IMR-90 (cell line): ENCODE measurements at regions not wholly inside any gene's neighbourhood (a gene's known extent, or its start where the extent isn't known, plus 50 kb on each side); places are given as distances from the start of the nearest gene placed in this dataset.

Experiments used
- ATAC-seq: fragments of 200-7000 bp; cut with Tn5 transposase; 2 replicates; pipeline ENCODE4 v1.9.1; 2020; ENCODE audit warnings: low read depth, mild to moderate bottlenecking, moderate library complexity
- BruUV-seq: library from RNA; stranded (reverse); fragments of 400-500 nt; replicated peaks from 2 replicates; lab custom pipeline; 2021; lab: Mats Ljungman, UMichigan
- CTCF ChIA-PET: fragments of 300-600 bp; formaldehyde crosslinking; extraction: SDS; loops from one replicate; lab custom pipeline; 2021; ENCODE audit warnings: antibody characterized with exemption; lab: Yijun Ruan, JAX
- POLR2A ChIA-PET: fragments of 300-600 bp; sonication (Branson Sonifier 250); formaldehyde crosslinking; loops from one replicate; lab custom pipeline; 2022; ENCODE audit warnings: antibody characterized with exemption; ENCODE audit not compliant: unreplicated experiment; lab: Charles Lee
- DNase-seq: peaks from one replicate; pipeline ENCODE4 v3.0.0; 2013
- H2AFZ ChIP-seq: replicated peaks from 2 replicates; pipeline ENCODE3; 2013; ENCODE audit warnings: low read length, mild to moderate bottlenecking; ENCODE audit not compliant: poor library complexity
- H2AK5ac ChIP-seq: 2 replicates; pipeline ENCODE4 v1.6.1; 2013; ENCODE audit warnings: low read depth, low read length, inconsistent platforms
- H2AK9ac ChIP-seq: replicated peaks from 2 replicates; pipeline ENCODE3; 2013; ENCODE audit warnings: mild to moderate bottlenecking, low read depth, low read length, moderate library complexity; ENCODE audit not compliant: poor library complexity
- H2BK120ac ChIP-seq: 2 replicates; pipeline ENCODE4 v1.6.1; 2013; ENCODE audit warnings: low read depth, low read length, inconsistent platforms
- H2BK15ac ChIP-seq: 3 replicates; pipeline ENCODE4 v1.6.1; 2013; ENCODE audit warnings: low read depth, low read length, inconsistent platforms
- H2BK20ac ChIP-seq: 2 replicates; pipeline ENCODE4 v1.6.1; 2013; ENCODE audit warnings: low read depth, mild to moderate bottlenecking, inconsistent platforms, low read length, moderate library complexity
- H2BK5ac ChIP-seq: 2 replicates; pipeline ENCODE4 v1.6.1; 2013; ENCODE audit warnings: mild to moderate bottlenecking, low read depth, low read length, inconsistent platforms; ENCODE audit not compliant: poor library complexity, severe bottlenecking
- H3K14ac ChIP-seq: replicated peaks from 2 replicates; pipeline ENCODE4 v1.6.1; 2013; ENCODE audit warnings: low read depth, low read length, inconsistent platforms
- H3K18ac ChIP-seq: 2 replicates; pipeline ENCODE4 v1.6.1; 2013; ENCODE audit warnings: low read depth, low read length, control low read depth
- H3K23ac ChIP-seq: 2 replicates; pipeline ENCODE4 v1.6.1; 2013; ENCODE audit warnings: low read depth, low read length, inconsistent platforms
- H3K27ac ChIP-seq: 2 replicates; pipeline ENCODE4 v1.5.1; 2013; ENCODE audit warnings: mild to moderate bottlenecking, control low read depth, low read length; ENCODE audit not compliant: insufficient read depth
- H3K27me3 ChIP-seq: 2 replicates; pipeline ENCODE4 v1.6.1; 2013; ENCODE audit warnings: low read length; ENCODE audit not compliant: control insufficient read depth, insufficient read depth
- H3K36me3 ChIP-seq: 2 replicates; pipeline ENCODE4 v1.6.1; 2013; ENCODE audit warnings: low read length, mixed read lengths; ENCODE audit not compliant: control insufficient read depth, insufficient read depth
- H3K4ac ChIP-seq: 2 replicates; pipeline ENCODE4 v1.6.1; 2013; ENCODE audit warnings: low read depth, low read length, inconsistent platforms
- H3K4me1 ChIP-seq: 2 replicates; pipeline ENCODE4 v1.6.1; 2013; ENCODE audit warnings: low read length, mixed read lengths; ENCODE audit not compliant: control insufficient read depth, insufficient read depth
- H3K4me2 ChIP-seq: 2 replicates; pipeline ENCODE4 v1.6.1; 2013; ENCODE audit warnings: low read depth, mild to moderate bottlenecking, control low read depth, low read length, moderate library complexity
- H3K4me3 ChIP-seq: 2 replicates; pipeline ENCODE4 v1.5.1; 2013; ENCODE audit warnings: low read depth, mild to moderate bottlenecking, control low read depth, low read length, moderate library complexity; ENCODE audit not compliant: insufficient read depth
- H3K56ac ChIP-seq: 2 replicates; pipeline ENCODE4 v1.6.1; 2013; ENCODE audit warnings: low read length, inconsistent platforms; ENCODE audit not compliant: insufficient read depth; ENCODE audit errors: extremely low read depth
- H3K79me1 ChIP-seq, 2 experiments: 2 replicates each; pipeline ENCODE4 v1.6.1; 2013; ENCODE audit warnings: low read length in 2 of 2, inconsistent platforms in 1 of 2, low read depth in 1 of 2
- H3K9ac ChIP-seq: 2 replicates; pipeline ENCODE4 v1.6.1; 2013; ENCODE audit warnings: low read depth, low read length, control low read depth
- H3K9me1 ChIP-seq: 2 replicates; pipeline ENCODE4 v1.6.1; 2013; ENCODE audit warnings: low read length, inconsistent platforms; ENCODE audit not compliant: insufficient read depth
- H3K9me3 ChIP-seq: 2 replicates; pipeline ENCODE4 v1.6.1; 2013; ENCODE audit warnings: low read length; ENCODE audit not compliant: control insufficient read depth, insufficient read depth
- H4K20me1 ChIP-seq: 2 replicates; pipeline ENCODE4 v1.6.1; 2013; ENCODE audit warnings: low read length, inconsistent platforms; ENCODE audit not compliant: insufficient read depth
- H4K5ac ChIP-seq: 2 replicates; pipeline ENCODE4 v1.6.1; 2013; ENCODE audit warnings: mild to moderate bottlenecking, low read depth, low read length, control low read depth
- H4K8ac ChIP-seq, 2 experiments: 2 replicates each; pipeline ENCODE4 v1.6.1; 2013; ENCODE audit warnings: low read depth in 2 of 2, low read length in 2 of 2, control low read depth in 1 of 2, inconsistent platforms in 1 of 2
- H4K91ac ChIP-seq: 2 replicates; pipeline ENCODE4 v1.6.1; 2013; ENCODE audit warnings: low read depth, low read length, inconsistent platforms; ENCODE audit not compliant: insufficient read depth
- CEBPB ChIP-seq: IDR thresholded peaks from 2 replicates; pipeline ENCODE4 v1.6.1; 2012; ENCODE audit warnings: low read depth, low read length, improper control_type of control experiment
- CHD1 ChIP-seq: IDR thresholded peaks from 2 replicates; pipeline ENCODE4 v1.6.1; 2012; ENCODE audit warnings: low read depth, low read length, improper control_type of control experiment
- FOS ChIP-seq: fragments of 150-350 bp; IDR thresholded peaks from 2 replicates; pipeline ENCODE4 v1.6.1; 2016; ENCODE audit warnings: low read depth, low read length
- MAZ ChIP-seq: IDR thresholded peaks from 2 replicates; pipeline ENCODE4 v1.6.1; 2012; ENCODE audit warnings: low read depth, mild to moderate bottlenecking, low read length, improper control_type of control experiment, moderate library complexity, borderline replicate concordance
- NFE2L2 ChIP-seq: fragments of 150-350 bp; IDR thresholded peaks from 2 replicates; pipeline ENCODE4 v1.6.1; 2016; ENCODE audit warnings: low read depth, mild to moderate bottlenecking, low read length
- RAD21 ChIP-seq: IDR thresholded peaks from 2 replicates; pipeline ENCODE4 v1.6.1; 2012; ENCODE audit warnings: low read length, improper control_type of control experiment
- RFX5 ChIP-seq: IDR thresholded peaks from 2 replicates; pipeline ENCODE4 v1.8.0; 2012; ENCODE audit warnings: low read depth, mild to moderate bottlenecking, low read length, moderate library complexity
- SMC3 ChIP-seq: fragments of 150-350 bp; IDR thresholded peaks from 2 replicates; pipeline ENCODE4 v1.6.1; 2016; ENCODE audit warnings: low read depth, mild to moderate bottlenecking, antibody characterized with exemption, low read length, moderate library complexity
- WGBS, 2 experiments: methylation state at CpG; one replicate each; pipeline versions ENCODE4 v1.1.5 to v1.1.7; 2013; ENCODE audit warnings: missing lambda C conversion rate in 2 of 2; ENCODE audit not compliant: insufficient read length in 1 of 2; ENCODE audit errors: extremely low coverage in 2 of 2; 5-methylcytosine and 5-hydroxymethylcytosine counted together
- dilution Hi-C: fragments of 300-500 bp; cut with HindIII; formaldehyde crosslinking; loops from one replicate; pipeline ENCODE4 v1.14.3; 2018; ENCODE audit warnings: low sequenced_read_pairs; ENCODE audit not compliant: unreplicated experiment
- in situ Hi-C: fragments of 300-500 bp; cut with MboI; formaldehyde crosslinking; loops from 3 replicates; pipeline ENCODE4 v1.14.3; 2019; ENCODE audit warnings: low sequenced_read_pairs, inconsistent platforms, mixed read lengths
- intact Hi-C: fragments of 100-400 bp; cut with micrococcal nuclease; formaldehyde crosslinking; loops from 2 replicates; pipeline ENCODE4 v1.10.0; 2022
- TF ChIP-seq, protein P1 (sequence below): fragments of 150-350 bp; IDR thresholded peaks from 2 replicates; pipeline ENCODE4 v1.6.1; 2016; ENCODE audit warnings: low read depth, mild to moderate bottlenecking, low read length, moderate library complexity, borderline replicate concordance

DNA sequence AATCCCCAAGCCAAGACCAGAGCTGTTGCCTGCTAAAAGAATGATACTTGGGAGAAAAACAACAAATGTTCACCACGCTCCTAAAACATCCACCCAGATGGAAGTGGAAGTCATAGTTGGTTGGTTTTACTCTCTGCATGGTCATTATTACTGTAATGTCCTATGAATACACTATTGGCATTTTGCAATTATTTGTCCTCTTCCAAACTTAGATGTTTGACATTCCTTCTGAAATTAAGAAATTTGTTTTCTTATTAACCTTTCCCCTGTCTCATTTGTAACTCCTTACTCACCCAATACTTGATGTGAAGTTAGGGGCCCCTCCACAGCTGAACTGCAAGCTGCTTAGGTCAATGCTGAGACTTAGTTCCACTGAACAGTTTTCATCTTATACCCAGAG lies 383.3 kb downstream of the INHBA start:
- Histone ChIP-seq H2BK15ac (no peak overlapping the region), H3K36me3 (no peaks in the 10 kb centered on the region), H4K8ac (no peak overlapping the region), H3K79me1 (no peaks in the 10 kb centered on the region), H3K56ac (no peak overlapping the region), H3K18ac (no peak overlapping the region), H2AK5ac (no peak overlapping the region), H3K23ac (no peak overlapping the region), H3K4me2 (no peak overlapping the region), H3K14ac (peak overlapping the region; percentile 13; the same call in 1 of the 2 replicates), H3K4me3 (no peak overlapping the region), H3K9me1 (no peaks in the 10 kb centered on the region; the same call in 1 of the 2 replicates), H3K9me3 (no peaks in the 10 kb centered on the region; the same call in 1 of the 2 replicates), H3K27me3 (no peaks in the 10 kb centered on the region), H2AK9ac (no peak overlapping the region), H2BK120ac (no peak overlapping the region), H2BK5ac (no peak overlapping the region), H3K4me1 (peaks cover 8% of the 10 kb centered on the region), H3K27ac (no peak overlapping the region), H4K20me1 (no peaks in the 10 kb centered on the region), H2AFZ (no peak overlapping the region), H3K9ac (no peak overlapping the region), H4K5ac (no peak overlapping the region), H4K91ac (no peak overlapping the region), H3K4ac (no peak overlapping the region; the same call in 1 of the 2 replicates), H2BK20ac (peak overlapping the region; percentile 0; the same call in 1 of the 2 replicates)
- DNase-seq (no peak), ATAC-seq (peak; percentile 32; the same call in 1 of the 2 replicates)
- no TSS peak for BruUV-seq
- CTCF ChIA-PET, result interaction anchor here (0.7 kb wide), 1 partner anchor 735 kb away, joined by 4 read pairs; no protein-coding TSS in a partner anchor
- WGBS, 2 experiments, result no CpG with 5 or more reads among the region's 1 CpG
- intact Hi-C loops (no loop called here), dilution Hi-C loops (no loop called here), in situ Hi-C loops (no loop called here)
- POLR2A ChIA-PET, result no interaction called here
- no peak for TF ChIP-seq SMC3
- no peak for TF ChIP-seq CEBPB
- no peak for TF ChIP-seq MAZ
- no peak for TF ChIP-seq CHD1
- no peak for TF ChIP-seq RFX5
- TF ChIP-seq RAD21, result no peak
- TF ChIP-seq, protein P1, sequence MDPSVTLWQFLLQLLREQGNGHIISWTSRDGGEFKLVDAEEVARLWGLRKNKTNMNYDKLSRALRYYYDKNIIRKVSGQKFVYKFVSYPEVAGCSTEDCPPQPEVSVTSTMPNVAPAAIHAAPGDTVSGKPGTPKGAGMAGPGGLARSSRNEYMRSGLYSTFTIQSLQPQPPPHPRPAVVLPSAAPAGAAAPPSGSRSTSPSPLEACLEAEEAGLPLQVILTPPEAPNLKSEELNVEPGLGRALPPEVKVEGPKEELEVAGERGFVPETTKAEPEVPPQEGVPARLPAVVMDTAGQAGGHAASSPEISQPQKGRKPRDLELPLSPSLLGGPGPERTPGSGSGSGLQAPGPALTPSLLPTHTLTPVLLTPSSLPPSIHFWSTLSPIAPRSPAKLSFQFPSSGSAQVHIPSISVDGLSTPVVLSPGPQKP, result no peak
- no peak for TF ChIP-seq FOS
- TF ChIP-seq NFE2L2, result no peak
